Stimulated activated CD8-positive, alpha-beta memory T cell treated with anti-CD3 and anti-CD28 coated beads, Interleukin-4, amount 100 ng/mL, for 4 hours (primary cell): ENCODE measurements at regions not wholly inside any gene's neighbourhood (a gene's known extent, or its start where the extent isn't known, plus 50 kb on each side); places are given as distances from the start of the nearest gene placed in this dataset.
"Not testable (repeated sequence)": the region's sequence is repeated elsewhere in the genome, so short reads cannot be mapped to it uniquely, and the experiment has no call there.

Source experiments
- DNase-seq, 2 donors: peaks; one replicate each; pipeline ENCODE4 v3.0.0-alpha.2; 2020; ENCODE audit warnings: low read depth in 2 of 2, low spot score in 1 of 2

DNA sequence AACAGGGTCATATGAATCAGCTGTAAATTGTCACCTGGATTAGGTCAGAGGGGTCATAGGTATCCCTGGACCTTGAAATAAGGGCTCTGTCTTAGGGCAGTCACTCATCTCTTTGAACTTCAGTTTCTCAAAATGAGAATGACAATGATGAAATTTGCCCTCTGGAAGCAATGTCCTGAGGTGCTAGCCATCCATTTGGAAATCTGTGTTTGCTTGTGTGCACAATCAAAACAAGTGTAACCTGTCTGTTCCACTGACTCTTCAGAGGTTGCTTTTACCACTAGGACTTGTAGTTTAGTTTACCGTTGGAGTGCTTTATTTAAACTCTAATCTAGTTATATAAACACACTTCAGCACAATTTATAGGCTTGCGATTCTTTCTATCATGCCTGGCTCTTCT lies 297.3 kb downstream of the CCDC74A start:
- DNase-seq, result not testable (repeated sequence)

DNA sequence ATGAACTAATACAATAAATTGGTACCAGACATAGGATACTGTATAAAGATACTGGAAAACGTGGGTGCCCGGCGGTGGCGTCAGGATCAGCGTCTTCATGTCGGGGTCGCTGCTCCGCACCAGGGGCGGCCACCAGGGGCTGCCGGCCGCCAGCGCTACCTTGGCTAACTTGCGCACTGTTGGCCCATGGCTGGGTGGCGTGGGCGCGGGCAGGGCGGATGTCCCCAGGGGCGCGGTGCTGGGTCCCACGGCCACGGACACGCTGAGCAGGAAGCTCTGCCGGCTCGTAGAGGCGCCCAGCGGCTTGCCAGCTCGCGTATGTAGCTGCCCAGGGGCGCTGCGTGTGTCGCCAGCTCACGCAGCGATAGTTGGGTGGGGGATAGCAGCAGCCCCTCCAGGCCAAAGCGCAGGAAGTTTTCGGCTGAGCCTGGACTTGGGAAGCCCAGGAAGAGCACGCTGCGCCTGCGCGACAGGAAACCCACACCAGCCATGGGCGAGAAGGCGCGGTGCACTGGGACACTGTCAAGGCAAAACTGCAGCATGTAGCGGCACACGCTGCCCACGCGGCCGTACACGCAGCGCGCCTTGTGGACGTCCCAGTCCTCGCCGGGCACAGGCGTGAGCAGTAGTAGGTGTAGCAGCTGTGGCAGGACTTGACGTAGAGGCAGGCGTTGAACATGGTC lies 299.9 kb downstream of the CCDC74A start:
- DNase-seq, result no peak

DNA sequence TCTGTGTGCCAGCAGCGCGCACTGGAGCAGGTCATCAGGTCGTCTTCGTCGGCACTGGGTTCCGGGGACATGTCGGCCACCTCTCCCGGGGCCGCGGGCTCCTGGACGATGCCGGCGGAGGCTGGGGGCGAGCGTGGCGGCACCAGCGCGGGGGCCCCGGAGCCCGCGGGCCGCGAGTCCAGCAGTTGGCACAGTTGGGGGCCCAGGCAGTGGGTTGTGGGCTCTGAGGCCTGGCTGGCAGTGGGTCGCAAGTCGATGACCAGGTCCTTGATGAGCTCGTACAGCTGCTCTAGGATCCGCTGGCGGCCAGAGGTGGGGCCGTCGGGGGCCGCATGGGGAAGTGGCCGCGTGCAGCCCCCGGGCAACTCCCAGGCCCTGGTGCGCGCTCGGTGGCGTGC lies 300.5 kb downstream of the CCDC74A start:
- DNase-seq, result no peak

DNA sequence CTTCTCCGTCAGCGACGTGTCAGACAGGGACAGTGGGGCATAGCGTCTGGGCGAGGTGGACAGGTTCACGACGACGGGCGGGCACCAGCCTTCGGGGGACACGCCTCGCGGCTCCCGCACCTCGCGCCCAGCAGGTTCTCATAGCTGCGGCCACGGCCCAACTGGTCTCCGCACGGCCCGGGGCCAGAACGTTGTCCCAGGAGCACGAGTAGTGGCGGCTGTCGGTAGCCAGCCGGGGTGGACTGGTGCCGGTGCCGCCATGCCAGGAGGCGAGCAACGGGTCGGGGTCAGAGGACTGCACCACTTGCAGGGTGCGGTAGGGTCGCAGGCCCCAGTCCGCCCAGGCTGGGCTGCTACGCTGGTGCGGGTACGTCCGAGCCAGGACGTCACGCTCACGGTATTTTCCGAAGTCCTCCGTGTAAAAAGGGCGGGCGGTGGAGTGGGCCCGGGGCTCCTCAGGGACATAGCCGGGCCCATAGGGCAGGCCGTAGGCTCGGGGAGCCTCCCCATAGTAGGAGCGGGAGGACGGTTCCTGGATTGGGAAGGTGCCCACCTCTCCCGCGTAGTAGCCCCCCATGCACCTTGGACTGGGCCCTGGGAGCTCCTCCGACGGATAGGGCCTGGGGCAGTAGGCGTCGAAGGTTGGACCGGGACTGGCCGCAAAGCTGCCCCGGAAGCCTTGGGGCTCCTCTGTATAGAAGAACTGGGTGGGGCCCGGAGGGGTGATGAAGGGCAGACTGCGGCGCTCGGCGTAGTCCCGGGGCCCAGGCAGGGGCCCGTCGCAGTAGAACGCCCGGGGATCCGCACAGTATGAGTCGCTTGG lies 301.2 kb downstream of the CCDC74A start:
- DNase-seq, result not testable (repeated sequence)

DNA sequence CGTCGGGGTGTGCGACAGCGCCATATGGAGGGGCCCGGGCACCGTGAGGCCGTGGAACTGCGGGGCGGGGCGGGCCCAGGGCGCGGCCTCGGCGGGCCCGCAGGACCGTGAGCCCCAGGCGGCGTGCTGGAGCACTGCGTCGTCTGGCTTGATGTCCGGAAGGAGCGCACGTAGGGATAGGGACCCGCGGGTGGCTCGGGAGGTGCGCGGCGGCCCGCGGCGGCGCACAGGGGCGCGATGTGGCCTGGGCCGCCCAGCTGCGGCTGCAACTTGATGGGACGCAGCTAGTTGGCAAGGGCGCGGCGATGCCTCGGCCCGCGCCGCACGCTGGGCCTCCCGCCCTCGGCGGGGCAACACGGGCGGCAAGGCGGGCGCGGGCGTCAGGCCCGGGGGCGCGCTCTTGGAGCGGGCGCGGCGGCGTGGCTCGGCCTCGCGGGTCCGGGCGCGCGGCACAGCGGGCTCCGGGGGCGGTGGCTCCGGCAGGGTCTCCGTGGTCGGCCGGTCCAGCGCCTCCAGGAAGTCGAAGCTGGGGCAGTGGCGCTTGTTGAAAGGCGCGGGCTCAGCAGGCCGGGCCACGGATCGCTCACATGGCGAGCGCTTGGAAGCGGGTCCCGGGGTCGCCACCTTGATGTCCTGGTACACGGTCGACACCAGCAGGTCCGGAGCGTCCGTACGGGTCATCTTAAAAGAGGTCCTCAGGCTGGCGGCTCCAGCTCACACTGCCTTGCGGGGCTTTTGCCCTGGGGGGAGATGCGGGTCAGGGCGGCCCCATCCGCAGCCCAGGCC lies 302.0 kb downstream of the CCDC74A start:
- not testable (repeated sequence) for DNase-seq

DNA sequence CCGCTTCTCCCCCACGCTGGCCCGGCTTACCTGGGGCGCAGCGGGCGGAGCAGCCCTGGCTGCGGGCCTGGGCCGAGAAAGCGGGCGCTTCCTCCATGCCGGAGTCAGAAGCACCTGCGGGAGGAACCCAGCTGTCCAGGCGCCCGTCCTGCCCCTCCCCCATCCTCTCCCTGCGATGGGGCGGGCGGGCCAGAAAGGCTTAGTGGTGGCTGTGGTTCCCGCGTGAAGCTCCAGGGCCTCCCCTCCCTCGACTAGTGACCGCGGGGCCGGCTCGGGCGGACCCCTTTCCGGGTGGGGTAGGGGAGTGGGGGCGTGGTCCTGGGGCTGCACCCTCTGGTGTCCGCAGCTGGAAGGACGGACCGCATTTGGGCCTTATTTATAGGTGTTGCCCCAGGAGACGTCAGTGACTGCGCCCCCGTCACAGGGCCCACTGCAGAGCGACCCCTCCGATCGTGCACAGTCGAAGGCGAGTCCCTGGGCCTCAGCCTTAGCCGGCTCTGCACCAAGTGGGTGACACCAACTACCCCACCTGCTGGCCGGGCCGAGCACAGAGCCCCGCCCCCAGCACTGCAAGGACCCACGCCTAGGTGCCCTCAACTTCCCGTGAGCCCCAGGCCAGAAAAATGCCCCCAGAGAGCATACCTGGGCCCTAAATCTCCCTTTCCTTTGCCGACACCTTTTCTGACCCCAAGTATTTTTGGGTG lies 302.7 kb downstream of the CCDC74A start:
- not testable (repeated sequence) for DNase-seq

DNA sequence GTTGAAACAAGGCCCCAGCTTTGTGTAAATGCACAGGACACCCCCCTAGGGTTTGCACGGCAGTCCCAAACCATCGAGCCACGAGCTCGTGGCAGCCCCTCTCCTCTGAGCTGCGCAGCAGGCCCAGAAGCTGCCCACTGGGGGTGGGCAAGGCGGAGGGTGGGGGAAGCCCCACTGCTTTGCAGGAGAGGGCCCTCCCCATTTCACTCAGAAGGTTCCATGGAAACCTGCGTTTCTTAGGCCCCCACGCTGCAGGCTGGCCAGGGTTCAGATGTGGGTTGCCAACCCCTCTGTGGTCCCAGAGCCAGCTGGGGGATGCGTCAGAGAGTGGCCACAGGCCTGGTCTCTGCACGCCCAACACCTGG lies 303.2 kb downstream of the CCDC74A start:
- DNase-seq, result not testable (repeated sequence)

DNA sequence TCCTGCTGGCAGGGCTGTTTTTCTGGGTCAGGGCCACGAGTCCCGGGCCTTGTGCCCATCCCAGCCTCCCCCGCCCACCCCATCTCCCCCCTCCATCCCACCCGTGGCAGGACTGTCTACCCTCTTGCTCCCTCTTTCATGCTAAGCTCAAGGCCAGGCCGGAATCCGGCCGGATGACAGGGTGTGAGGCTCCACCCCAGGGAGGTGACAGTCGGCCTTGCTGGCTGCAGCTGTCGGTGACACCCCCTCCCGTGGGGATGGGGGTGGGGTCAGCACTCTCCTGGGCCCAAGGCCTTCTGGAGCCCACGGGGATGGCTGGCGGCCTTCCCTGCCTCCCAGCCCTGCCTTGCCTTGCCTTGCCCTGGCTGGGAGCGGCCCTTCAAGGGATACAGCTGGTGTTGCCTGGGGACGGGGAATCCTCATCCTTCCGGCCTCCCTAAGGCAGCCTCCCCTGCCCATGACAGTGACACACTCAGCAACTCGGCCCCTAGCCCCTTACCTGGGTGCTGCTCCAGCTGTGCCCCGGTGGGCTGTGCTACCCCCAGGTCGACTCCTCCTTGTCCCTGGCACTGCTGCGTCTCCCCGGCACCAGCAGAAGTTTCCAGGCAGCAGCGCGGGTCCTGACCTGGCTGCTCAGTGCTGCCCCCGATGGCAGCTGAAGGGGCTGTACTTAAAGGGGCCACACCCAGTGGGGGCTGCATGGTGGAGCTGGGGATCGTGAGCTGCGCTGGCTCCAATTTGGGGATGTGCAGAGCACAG lies 303.9 kb downstream of the CCDC74A start:
- DNase-seq, result not testable (repeated sequence)

DNA sequence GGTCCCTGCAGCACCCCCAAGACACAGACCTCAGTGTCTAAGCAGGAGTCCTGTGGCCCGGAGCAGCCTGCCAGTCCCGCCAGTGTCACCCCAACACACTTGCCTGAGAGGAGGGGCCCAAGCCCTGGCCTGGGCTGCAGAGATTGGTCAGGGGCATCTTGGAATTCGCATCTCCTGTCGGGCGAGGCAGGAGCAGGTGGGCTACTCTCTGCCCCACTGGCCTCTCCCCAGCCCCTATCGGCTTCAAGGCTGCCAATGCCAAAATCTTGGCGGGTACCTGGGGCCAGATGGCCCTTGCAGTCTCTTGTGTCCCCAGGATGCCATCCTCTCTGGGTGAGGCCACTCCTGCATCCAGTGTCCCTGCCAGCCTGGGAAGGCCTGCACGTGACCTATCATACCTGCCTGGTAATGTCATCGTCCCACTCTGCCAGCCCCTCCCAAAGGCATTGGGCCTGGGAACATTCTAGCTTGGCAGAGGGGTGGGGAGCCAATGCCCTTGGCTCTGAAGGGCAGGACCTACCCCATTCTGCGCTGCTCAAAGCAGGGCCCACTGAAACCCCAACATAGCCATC lies 304.6 kb downstream of the CCDC74A start:
- DNase-seq, result not testable (repeated sequence)

DNA sequence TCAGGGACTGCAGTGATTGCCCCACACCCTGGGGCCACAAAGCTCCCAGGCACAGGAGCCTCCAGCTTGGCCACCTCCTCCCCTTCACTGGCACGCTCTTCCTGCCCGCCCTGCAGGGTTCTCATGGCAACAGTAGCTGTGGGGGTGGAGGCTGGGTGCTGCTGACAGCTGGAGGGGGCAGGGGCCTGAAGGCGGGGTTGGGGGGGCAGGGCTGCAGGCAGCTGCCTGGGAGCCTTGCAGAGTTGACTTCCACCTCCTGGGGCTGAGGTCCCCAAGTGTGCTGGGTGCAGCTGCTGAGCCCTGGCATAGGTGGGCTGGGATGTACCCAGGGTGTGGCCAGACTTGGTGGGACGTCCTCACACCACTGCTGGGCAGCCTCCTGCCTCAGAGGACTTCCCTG lies 305.2 kb downstream of the CCDC74A start:
- DNase-seq, result not testable (repeated sequence)

DNA sequence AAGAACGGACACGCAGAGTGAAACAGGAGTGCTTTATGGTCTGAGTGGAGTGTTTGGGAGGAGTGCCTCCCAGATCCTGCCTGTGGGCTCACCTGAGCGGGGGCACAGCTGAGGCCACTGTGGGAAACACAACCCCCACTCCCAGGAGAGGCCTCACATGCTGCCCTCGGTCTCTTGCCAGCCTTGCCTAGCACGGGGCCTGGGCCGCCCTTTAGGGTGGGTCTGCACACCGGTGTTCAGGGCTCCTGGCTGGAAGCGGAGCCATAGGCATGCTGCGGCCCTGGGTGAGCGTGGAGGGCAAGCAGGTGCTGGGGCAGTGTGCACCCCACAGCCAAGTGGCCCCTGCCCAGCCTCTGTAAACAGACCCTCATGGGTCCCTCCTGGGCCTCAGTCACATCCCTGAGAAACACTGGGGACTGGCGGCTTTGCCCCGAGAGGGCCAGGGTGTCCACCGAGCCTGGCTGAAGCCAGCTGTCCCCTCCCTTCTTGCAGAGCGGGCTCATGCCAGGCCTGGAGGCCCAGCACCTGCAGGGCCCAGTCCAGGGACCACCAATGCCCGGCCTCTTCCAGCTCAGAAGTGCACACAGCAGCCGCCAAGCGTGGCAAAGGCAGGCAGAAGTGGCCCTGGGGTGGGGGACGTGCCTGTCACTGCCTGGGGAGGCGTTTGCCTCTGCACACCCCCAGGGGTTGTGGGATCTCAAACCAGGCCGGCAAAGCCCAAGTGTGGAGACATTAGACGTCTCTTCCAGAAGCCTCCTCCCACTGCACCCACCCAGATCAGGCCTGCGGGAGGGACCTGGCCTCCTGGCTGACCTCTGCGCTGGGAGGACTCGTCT lies 305.9 kb downstream of the CCDC74A start:
- DNase-seq, result not testable (repeated sequence)

DNA sequence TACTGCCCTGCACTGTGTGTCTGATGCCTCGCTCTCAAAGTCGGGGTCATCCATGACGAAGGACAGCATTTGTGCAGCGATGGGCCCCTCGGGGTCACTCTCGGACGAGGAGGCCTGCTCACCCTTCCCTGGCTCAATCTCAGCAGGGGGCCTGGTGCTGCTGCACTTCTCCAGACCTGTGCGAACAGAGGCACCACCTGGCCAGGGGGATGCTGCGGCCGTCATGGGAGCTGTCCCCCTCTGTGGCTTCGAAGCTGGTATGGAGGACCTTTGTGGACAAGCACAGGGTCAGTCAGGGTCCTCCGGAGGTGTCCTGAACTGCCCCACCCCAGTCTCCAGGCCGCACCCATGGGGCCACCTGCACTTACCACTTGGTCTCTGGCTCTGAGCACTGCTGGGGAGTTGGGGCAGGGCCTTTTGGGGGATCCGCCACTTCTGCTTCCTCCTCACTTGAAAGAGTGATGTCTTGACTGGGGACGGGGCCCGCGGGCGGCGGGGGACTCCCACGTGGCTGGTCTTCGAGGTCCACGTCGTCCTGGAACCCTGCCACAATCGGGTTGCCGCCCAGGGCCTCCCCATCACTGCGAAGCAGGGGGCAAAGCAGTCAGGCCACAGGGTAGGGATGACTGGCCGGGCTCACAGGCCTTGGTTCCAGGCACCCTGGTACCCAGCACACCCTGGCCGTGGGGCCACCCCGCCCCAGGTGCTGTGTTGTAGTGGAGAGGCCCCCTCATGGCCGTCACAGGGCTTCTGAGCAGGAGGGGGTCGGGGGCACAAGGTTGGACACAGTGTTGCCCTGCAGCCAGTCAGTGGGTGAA lies 306.7 kb downstream of the CCDC74A start:
- DNase-seq, result not testable (repeated sequence)

DNA sequence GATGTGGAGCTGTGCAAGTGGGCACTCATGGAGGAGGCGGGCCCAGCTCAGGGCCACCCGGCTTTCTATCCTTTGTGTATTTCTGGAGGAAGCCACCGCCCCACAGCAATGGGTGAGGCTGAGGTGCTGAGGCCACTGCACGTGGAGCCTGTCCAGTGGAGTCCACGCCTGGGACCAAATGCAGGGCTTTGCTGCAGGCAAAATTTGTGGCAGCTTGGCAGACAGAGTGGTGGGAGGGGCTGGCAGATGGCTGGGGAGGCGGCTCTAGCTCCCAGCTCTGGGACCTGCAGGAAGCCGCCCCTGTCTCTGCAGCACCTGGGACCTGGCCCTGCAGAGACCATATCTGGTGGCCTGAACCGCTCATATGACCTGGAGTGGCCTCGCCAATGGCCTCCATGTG lies 307.3 kb downstream of the CCDC74A start:
- DNase-seq, result not testable (repeated sequence)

DNA sequence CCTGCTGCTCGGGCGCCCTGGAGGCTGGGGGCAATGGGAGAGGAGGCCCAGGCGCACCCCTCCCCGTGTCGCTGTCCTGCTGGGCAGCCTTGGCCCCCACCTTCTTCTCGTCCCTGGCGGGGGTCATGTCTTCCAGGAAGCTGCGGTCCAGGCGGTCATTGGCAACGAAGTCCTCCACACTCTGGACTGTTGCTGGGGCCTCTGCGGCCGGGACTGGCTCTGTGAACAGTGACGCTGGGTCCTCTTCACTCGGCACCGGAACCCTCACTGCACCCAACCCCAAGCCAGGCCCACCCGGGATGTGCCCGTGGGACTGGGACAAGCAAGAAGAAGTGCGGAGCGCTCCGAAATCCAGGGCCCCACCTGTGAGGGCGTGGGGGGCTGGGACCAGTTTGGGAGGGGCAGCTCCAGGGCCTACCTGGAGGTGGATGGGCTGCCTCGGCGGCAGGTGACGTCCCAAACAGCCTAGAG lies 308.0 kb downstream of the CCDC74A start:
- no peak for DNase-seq

DNA sequence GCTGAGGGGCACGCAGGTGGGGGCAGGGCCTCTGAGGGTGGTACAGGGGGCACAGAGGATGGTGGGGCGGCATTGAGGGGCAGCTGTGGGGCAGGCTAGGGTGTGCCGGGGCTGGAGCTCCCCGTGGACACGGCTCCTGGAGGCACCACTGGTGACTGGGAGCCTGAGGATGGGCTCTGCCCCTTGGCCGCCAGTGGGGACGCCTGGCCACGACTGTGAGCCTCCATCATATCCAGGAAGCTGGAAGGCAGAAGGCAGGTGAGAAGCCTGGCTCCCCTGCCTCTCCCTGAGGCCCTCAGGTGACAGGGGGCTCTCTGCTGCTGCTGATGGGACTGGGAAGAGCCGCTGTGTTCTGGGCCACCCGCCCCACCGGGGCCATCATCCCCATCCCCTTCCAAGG lies 308.4 kb downstream of the CCDC74A start:
- not testable (repeated sequence) for DNase-seq

DNA sequence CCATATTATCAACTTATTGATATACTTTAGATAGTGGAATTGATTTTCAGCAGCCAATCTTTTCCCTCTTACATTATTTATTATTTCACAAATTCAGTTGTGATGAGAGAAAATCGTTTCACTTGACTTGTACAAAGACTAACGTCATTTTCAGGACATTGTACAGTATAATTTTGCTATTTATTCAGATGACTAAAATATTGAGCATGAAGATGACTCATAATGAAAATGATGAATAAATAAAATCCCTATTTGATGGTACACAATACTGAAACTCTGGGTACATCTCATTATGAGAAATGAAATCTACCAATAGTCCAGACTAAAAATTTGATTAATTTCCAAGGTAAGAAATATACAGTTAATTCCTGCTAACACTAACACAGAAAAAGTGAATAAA lies 316.4 kb downstream of the CCDC74A start:
- DNase-seq, result not testable (repeated sequence)

DNA sequence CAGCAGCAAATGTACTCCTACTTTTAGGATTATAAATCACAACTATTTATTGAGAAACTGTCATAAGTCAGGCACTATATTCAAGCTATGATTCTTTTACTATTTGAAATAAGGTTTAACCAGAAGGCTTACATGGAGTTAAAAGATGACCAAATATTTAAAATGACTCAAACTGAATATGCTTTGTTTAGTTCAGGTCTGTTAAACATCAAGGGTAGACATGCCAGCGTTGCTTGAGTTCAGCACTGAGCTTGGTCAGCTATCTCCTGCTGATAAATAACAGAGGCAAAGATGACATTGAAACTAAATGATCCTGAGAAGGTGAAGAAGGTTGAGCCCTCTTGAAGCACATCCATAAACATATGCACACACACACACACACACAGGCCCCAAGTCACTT lies 305.6 kb downstream of the ANKRD30BL start:
- not testable (repeated sequence) for DNase-seq

DNA sequence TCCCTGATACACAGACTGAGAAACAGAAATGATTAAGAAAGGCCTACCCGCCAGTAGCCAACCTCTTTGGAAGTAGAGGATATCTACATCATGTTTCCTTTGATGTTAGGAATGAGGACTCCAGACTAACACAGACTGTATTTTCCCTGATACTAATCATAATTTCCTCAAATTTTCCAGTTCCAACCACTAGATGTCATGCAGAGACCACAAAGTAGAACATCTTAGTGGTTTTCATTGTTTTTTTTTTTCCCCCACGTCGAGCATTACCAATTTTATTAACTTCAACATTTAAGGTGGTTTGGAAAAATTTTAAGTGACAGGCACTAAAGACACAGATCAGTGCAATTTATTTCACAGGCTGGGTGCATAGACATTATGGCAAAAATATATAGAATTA lies 303.6 kb downstream of the ANKRD30BL start:
- not testable (repeated sequence) for DNase-seq
